ENCODE measurements at regions not wholly inside any gene's neighbourhood (a gene's known extent, or its start where the extent isn't known, plus 50 kb on each side); places are given as distances from the start of the nearest gene placed in this dataset.

- no peak for DNase-seq
These were observed 303.6 kb downstream of the TFAP2C start for GRCh38 chr20:56932575-56933330.

GRCh38 chr20:56933331-56933698 lies 304.2 kb downstream of the TFAP2C start:
- DNase-seq: no peak

- DNase-seq: no peak
These were observed 305.8 kb downstream of the TFAP2C start for GRCh38 chr20:56934888-56935287.

- no peak for DNase-seq
These were observed 311.4 kb downstream of the TFAP2C start for GRCh38 chr20:56940466-56940865.

- DNase-seq: no peak
These were observed 312.1 kb downstream of the TFAP2C start for GRCh38 chr20:56941101-56941686.

- no peak for DNase-seq
These were observed 315.1 kb downstream of the TFAP2C start for GRCh38 chr20:56943946-56944945.

GRCh38 chr20:56945057-56945456 lies 316.0 kb downstream of the TFAP2C start:
- DNase-seq: no peak

GRCh38 chr20:56945901-56946300 lies 316.8 kb downstream of the TFAP2C start:
- no peak for DNase-seq

- no peak for DNase-seq
These were observed 317.1 kb downstream of the BMP7 start for GRCh38 chr20:56949318-56949717.

- no peak for DNase-seq
These were observed 314.0 kb downstream of the BMP7 start for GRCh38 chr20:56952258-56953047.

GRCh38 chr20:56953048-56953586 lies 313.3 kb downstream of the BMP7 start:
- DNase-seq: no peak

GRCh38 chr20:56954797-56955196 lies 311.6 kb downstream of the BMP7 start:
- DNase-seq: no peak

- DNase-seq: no peak
These were observed 310.8 kb downstream of the BMP7 start for GRCh38 chr20:56955680-56956079.

- DNase-seq: no peak
These were observed 309.9 kb downstream of the BMP7 start for GRCh38 chr20:56956534-56956933.

GRCh38 chr20:56957737-56958553 lies 308.5 kb downstream of the BMP7 start:
- no peak for DNase-seq

GRCh38 chr20:56964901-56965300 lies 301.5 kb downstream of the BMP7 start:
- DNase-seq: no peak

GRCh38 chr20:56967916-56968315 lies 298.5 kb downstream of the BMP7 start:
- DNase-seq: no peak

GRCh38 chr20:56968376-56969048 lies 297.9 kb downstream of the BMP7 start:
- no peak for DNase-seq

GRCh38 chr20:56974499-56975250 lies 291.8 kb downstream of the BMP7 start:
- peak; percentile 56 for DNase-seq

GRCh38 chr20:56975838-56976237 lies 290.6 kb downstream of the BMP7 start:
- DNase-seq: no peak

Measured in hematopoietic multipotent progenitor cell treated with erythropoietin and hydrocortisone succinate and interleukin-3 and kit ligand, for 4 days (in vitro differentiated cells).